ENCODE measurements at regions not wholly inside any gene's neighbourhood (a gene's known extent, or its start where the extent isn't known, plus 50 kb on each side); places are given as distances from the start of the nearest gene placed in this dataset.

GRCh38 chr13:104132849-104133248 lies 1066.6 kb upstream of the SLC10A2 start (continued):
- no peak for TF ChIP-seq KLF17 (tag by site-specific recombination; IDR thresholded peaks at IDR 0.05)
- no peak for TF ChIP-seq ZNF670 (tag by site-specific recombination; IDR thresholded peaks at IDR 0.05; ENCODE audit: low read depth)
- TF ChIP-seq ZNF138 (tag by site-specific recombination; IDR thresholded peaks at IDR 0.05; ENCODE audit: borderline replicate concordance), result no peak
- TF ChIP-seq SETDB1 (IDR thresholded peaks at IDR 0.05; ENCODE audit: insufficient read length, low read length), result no peak
- no peak for TF ChIP-seq ZNF426 (tag by site-specific recombination; IDR thresholded peaks at IDR 0.05)
- TF ChIP-seq ZNF280C (tag by site-specific recombination; IDR thresholded peaks at IDR 0.05), result no peak
- no peak for TF ChIP-seq ZNF391 (tag by site-specific recombination; IDR thresholded peaks at IDR 0.05; ENCODE audit: borderline replicate concordance, low read depth)
- no peak for TF ChIP-seq ZNF629 (tag by site-specific recombination; IDR thresholded peaks at IDR 0.05)
- no peak for TF ChIP-seq ZBTB7A (tag by site-specific recombination; IDR thresholded peaks at IDR 0.05; ENCODE audit: low read depth)
- no peak for TF ChIP-seq PATZ1 (tag by site-specific recombination; IDR thresholded peaks at IDR 0.05)
- no peak for TF ChIP-seq ZNF791 (tag by site-specific recombination; IDR thresholded peaks at IDR 0.05)
- TF ChIP-seq ZNF645 (tag by site-specific recombination; IDR thresholded peaks at IDR 0.05), result no peak

GRCh38 chr13:104114101-104114500 lies 1047.9 kb upstream of the SLC10A2 start:
- H3K27ac ChIP-seq (ENCODE audit: extremely low read depth, low read depth, low read length), result no peak overlapping the region
- TF ChIP-seq ZNF623 (tag by site-specific recombination; IDR thresholded peaks at IDR 0.05), result no peak
- TF ChIP-seq OVOL3 (tag by site-specific recombination; IDR thresholded peaks at IDR 0.05), result no peak
- no peak for TF ChIP-seq ZNF76 (tag by site-specific recombination; IDR thresholded peaks at IDR 0.05; ENCODE audit: borderline replicate concordance, low read depth)
- TF ChIP-seq ZNF221 (tag by site-specific recombination; IDR thresholded peaks at IDR 0.05; ENCODE audit: borderline replicate concordance), result no peak
- TF ChIP-seq ZSCAN18 (tag by site-specific recombination; IDR thresholded peaks at IDR 0.05), result no peak
- no peak for TF ChIP-seq ZNF544 (tag by site-specific recombination; IDR thresholded peaks at IDR 0.05)
- TF ChIP-seq ATF2 (tag by site-specific recombination; IDR thresholded peaks at IDR 0.05; ENCODE audit: low read depth), result no peak
- TF ChIP-seq KLF16 (tag by site-specific recombination; IDR thresholded peaks at IDR 0.05), result no peak
- no peak for TF ChIP-seq ZBTB20 (tag by site-specific recombination; IDR thresholded peaks at IDR 0.05)
- TF ChIP-seq SALL2 (tag by site-specific recombination; IDR thresholded peaks at IDR 0.05; ENCODE audit: borderline replicate concordance), result no peak
- CTCF ChIA-PET, result interaction anchor here (0.5 kb wide), 1 partner anchor 32 kb away, joined by 3 read pairs; no protein-coding TSS in a partner anchor
- POLR2A ChIA-PET, result no interaction called here
- no peaks in the 10 kb centered on the region for H3K9me3 ChIP-seq (ENCODE audit: control insufficient read depth, insufficient read depth, low read depth, low read length)
- no peaks in the 10 kb centered on the region for H3K4me1 ChIP-seq (ENCODE audit: control insufficient read depth, insufficient read depth, low read length)
- H3K36me3 ChIP-seq (ENCODE audit: control insufficient read depth in 2 of 2, insufficient read depth in 1 of 2, low read length in 2 of 2), result no peaks in the 10 kb centered on the region
- no peak overlapping the region for H3K4me3 ChIP-seq (ENCODE audit: low read depth, low read length)
